ENCODE measurements at regions not wholly inside any gene's neighbourhood (a gene's known extent, or its start where the extent isn't known, plus 50 kb on each side); places are given as distances from the start of the nearest gene placed in this dataset.

GRCh38 chr9:129282731-129283211, 104.7 kb upstream of the IER5L start:
- Mint-ChIP-seq H3K4me1 (ENCODE audit: low read depth) (peaks cover 15% of the 10 kb centered on the region), H3K27ac (ENCODE audit: unreplicated experiment) (no peak overlapping the region), H3K9me3 (ENCODE audit: low read depth) (no peaks in the 10 kb centered on the region), H3K36me3 (ENCODE audit: low read depth) (no peaks in the 10 kb centered on the region), H3K4me3 (ENCODE audit: unreplicated experiment) (no peak overlapping the region), H3K27me3 (ENCODE audit: low read depth) (no peaks in the 10 kb centered on the region)
- no peak for TF ChIP-seq CTCF (IDR thresholded peaks at IDR 0.05)
- peak; percentile 81 for DNase-seq (ENCODE audit: low spot score)

DNA sequence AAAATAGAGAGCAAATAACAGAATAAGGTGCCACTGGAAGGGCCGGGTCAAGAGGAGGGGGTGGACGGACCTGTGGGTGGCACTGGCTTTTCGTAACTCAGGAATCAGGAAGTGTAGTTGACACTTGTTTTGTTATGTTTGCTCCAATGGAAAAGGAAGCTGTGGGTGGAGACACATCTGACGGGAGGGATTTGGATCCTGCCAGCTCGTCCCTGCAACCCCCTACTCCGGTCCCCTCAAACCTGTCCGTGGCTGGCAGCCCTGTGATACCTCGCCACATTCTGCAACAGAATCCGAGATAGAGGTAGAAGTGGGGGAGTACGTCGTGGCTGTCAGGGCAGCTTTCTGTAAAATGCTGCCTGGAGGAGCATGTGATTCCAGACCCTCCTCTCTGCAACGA, 104.2 kb upstream of the IER5L start:
- no peaks in the 10 kb centered on the region for H3K36me3 Mint-ChIP-seq (ENCODE audit: low read depth)
- TF ChIP-seq CTCF (IDR thresholded peaks at IDR 0.05), result no peak
- peaks cover 20% of the 10 kb centered on the region for H3K4me1 Mint-ChIP-seq (ENCODE audit: low read depth)
- no peaks in the 10 kb centered on the region for H3K27me3 Mint-ChIP-seq (ENCODE audit: low read depth)
- no peak overlapping the region for H3K4me3 Mint-ChIP-seq (ENCODE audit: unreplicated experiment)
- no peaks in the 10 kb centered on the region for H3K9me3 Mint-ChIP-seq (ENCODE audit: low read depth)
- peak; percentile 55 for DNase-seq (ENCODE audit: low spot score)
- no peak overlapping the region for H3K27ac Mint-ChIP-seq (ENCODE audit: unreplicated experiment)

DNA sequence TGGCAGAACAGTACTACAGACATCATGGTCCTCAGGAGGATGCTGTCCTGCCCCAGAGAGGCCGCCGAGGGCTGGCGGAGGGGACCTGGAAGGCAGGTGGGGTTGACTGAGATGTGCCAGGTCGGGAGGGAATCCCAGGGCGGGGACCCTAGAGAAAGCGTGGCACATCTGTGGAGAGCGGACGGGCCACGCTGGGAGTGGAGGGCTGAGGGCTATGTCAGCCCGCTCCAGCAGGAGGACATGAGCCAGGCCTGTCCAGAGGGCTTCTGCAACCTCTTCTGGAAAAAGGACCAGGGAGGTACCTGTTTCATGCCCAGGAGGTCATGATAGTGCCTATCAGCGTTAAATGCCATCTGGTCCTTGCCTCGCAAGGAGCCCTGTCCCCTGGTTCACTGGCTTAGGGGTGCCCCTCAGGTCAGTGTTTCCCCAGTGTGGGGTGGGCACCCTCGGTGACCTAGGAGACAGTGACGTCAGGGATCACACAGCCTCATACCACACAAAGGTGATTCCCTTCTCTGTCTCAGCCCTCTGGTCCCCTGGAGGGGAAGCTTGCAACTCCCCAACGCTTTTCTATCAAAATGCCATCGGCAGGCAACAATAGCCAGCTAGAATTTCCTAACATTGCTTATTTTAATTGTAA, 103.6 kb upstream of the IER5L start:
- Mint-ChIP-seq H3K27ac (ENCODE audit: unreplicated experiment) (no peak overlapping the region), H3K36me3 (ENCODE audit: low read depth) (no peaks in the 10 kb centered on the region), H3K9me3 (ENCODE audit: low read depth) (no peaks in the 10 kb centered on the region), H3K4me1 (ENCODE audit: low read depth) (peaks cover 27% of the 10 kb centered on the region), H3K27me3 (ENCODE audit: low read depth) (no peaks in the 10 kb centered on the region), H3K4me3 (ENCODE audit: unreplicated experiment) (no peak overlapping the region)
- no peak for TF ChIP-seq CTCF (IDR thresholded peaks at IDR 0.05)
- DNase-seq (ENCODE audit: low spot score), result peak; percentile 85

- H3K4me3 Mint-ChIP-seq (ENCODE audit: unreplicated experiment), result no peak overlapping the region
- peak; percentile 83 for DNase-seq (ENCODE audit: low spot score)
- H3K27me3 Mint-ChIP-seq (ENCODE audit: low read depth), result no peaks in the 10 kb centered on the region
- H3K36me3 Mint-ChIP-seq (ENCODE audit: low read depth), result no peaks in the 10 kb centered on the region
- no peak for TF ChIP-seq CTCF (IDR thresholded peaks at IDR 0.05)
- H3K4me1 Mint-ChIP-seq (ENCODE audit: low read depth), result peaks cover 34% of the 10 kb centered on the region
- no peak overlapping the region for H3K27ac Mint-ChIP-seq (ENCODE audit: unreplicated experiment)
- H3K9me3 Mint-ChIP-seq (ENCODE audit: low read depth), result no peaks in the 10 kb centered on the region
Measured at GRCh38 chr9:129280623-129281271, 102.7 kb upstream of the IER5L start.

- Mint-ChIP-seq H3K9me3 (ENCODE audit: low read depth) (no peaks in the 10 kb centered on the region), H3K27ac (ENCODE audit: unreplicated experiment) (no peak overlapping the region), H3K36me3 (ENCODE audit: low read depth) (no peaks in the 10 kb centered on the region), H3K4me3 (ENCODE audit: unreplicated experiment) (no peak overlapping the region), H3K4me1 (ENCODE audit: low read depth) (peaks cover 37% of the 10 kb centered on the region), H3K27me3 (ENCODE audit: low read depth) (no peaks in the 10 kb centered on the region)
- DNase-seq (ENCODE audit: low spot score), result no peak
- no peak for TF ChIP-seq CTCF (IDR thresholded peaks at IDR 0.05)
Measured at GRCh38 chr9:129280236-129280622, 102.2 kb upstream of the IER5L start.

All from chondrocyte (in vitro differentiated cells).